GM12875 (cell line): ENCODE measurements at regions not wholly inside any gene's neighbourhood (a gene's known extent, or its start where the extent isn't known, plus 50 kb on each side); places are given as distances from the start of the nearest gene placed in this dataset.

Experiments used
- H3K4me3 ChIP-seq: one replicate; pipeline ENCODE4 v1.5.1; 2011; ENCODE audit warnings: low read depth, low read length, control low read depth
- TF ChIP-seq, protein P1 (sequence below): IDR thresholded peaks from 2 replicates; pipeline ENCODE4 v1.5.1; 2011; ENCODE audit warnings: low read depth, mild to moderate bottlenecking, control low read depth, inconsistent platforms, low read length, moderate library complexity, borderline replicate concordance; ENCODE audit not compliant: insufficient read depth

DNA sequence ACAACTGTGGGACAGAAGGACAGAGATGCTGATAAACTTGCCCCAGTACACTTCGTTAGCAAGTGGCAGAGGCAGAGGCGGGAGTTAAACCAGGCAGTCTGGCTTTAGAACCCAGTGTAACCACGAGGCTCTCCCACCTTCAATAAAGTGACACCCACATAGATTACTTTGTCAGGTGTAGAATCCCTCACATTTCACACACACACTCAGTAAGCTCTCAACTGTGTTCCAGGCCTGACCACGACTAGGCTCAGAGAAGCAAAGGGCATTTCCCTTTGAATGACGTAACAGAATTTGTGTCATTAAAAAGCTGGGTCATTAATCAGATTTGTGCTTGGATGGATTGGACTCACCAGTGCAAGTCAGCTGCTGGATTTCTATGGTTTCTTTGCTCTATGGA, 118.3 kb upstream of the RCN1 start:
- TF ChIP-seq, protein P1, sequence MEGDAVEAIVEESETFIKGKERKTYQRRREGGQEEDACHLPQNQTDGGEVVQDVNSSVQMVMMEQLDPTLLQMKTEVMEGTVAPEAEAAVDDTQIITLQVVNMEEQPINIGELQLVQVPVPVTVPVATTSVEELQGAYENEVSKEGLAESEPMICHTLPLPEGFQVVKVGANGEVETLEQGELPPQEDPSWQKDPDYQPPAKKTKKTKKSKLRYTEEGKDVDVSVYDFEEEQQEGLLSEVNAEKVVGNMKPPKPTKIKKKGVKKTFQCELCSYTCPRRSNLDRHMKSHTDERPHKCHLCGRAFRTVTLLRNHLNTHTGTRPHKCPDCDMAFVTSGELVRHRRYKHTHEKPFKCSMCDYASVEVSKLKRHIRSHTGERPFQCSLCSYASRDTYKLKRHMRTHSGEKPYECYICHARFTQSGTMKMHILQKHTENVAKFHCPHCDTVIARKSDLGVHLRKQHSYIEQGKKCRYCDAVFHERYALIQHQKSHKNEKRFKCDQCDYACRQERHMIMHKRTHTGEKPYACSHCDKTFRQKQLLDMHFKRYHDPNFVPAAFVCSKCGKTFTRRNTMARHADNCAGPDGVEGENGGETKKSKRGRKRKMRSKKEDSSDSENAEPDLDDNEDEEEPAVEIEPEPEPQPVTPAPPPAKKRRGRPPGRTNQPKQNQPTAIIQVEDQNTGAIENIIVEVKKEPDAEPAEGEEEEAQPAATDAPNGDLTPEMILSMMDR, result no peak

DNA sequence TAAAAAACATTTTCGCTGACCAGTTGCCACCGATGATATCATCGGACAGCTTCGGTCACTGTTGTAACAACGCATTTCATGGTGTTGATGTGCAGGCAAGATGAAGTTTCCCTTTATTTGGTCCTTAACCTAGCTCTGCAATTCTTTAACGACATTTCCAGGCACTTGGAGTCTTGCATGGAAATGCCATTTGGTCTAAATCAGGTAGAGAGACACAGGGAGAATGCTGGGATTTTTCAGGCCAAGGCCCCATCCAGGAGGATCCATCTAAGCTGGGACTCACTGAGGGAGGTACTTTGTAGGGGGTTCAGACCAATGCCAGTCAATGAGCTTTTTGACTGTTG, 121.5 kb upstream of the RCN1 start:
- H3K4me3 ChIP-seq, result no peak overlapping the region
- TF ChIP-seq, protein P1, result no peak

More for the DNA sequence above, 118.3 kb upstream of the RCN1 start:
- H3K4me3 ChIP-seq, result no peak overlapping the region

DNA sequence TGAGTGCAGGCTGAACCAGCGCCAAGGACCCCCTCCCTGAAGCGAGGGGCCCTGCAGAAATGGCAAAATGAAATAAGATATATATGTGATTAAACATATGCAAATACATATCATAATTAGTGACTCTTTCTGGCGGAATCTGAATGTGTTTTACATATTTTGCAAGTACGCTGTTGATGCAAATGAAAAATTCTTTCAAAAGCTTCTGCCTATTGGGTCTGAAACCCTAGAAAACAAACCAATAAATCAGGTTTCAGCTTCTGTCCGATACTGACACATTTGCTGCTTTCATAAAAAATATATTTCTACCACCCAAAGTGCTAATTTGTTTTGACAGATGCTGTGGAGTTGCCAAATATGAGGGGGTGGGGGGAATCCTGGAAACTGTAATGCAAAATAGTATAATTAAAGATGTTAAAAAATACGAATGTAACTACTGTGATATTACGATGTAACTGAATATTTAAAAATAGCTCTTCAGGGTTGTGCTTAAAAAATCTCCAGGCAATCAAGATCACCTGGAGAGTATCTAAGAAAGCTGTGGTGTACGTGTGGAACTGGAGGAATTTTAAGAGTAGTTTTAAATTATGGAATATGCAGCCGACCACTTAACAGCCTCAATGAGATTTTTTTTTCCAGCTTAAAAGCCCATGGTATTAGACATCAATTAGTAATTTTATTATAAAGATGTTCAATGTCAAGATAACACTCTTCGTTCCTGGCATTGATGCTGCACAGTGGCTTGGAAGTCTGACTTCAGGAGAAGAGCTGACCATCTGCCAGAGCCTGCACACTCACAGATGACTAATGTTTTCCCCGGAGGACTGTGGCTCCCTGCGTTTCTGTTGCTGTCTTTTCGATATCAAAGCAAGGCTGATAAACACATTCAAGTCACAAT, 122.2 kb upstream of the RCN1 start:
- TF ChIP-seq, protein P1, result no peak
- no peak overlapping the region for H3K4me3 ChIP-seq

DNA sequence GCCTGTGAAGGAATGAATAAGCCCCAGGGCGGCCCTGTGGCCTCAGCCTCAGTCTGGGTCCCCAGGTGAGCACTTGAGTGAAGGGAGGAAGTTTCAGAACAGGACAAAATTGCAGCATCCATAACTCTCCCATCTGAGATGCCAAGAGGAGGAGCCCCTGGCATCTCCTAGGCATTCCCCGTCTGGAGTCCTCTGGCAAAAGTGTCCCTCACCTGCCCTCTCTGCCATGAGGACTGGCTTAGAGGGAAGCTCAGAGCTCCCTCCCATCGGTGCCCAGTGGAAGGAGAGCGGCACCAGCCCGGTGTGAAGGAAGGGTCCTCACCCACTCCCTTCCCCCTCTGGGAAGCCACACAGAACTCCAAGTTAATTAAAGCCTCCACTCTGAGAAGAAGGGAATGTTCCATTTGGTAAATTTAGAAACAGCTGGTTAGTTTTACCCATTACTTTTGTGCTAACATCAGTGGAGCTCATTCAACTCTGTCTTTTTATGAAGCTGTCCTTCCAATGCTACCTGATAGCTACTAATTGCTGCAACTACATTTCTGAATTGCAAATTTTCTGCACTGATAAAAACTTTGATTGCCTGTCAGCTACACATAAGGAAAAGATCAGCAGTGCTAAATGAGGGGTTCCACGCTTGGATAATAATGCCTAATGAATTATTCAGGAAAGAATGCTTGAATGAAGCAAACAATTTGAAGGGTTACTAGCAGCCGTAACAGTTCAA, 123.3 kb upstream of the RCN1 start:
- TF ChIP-seq, protein P1, result no peak
- no peak overlapping the region for H3K4me3 ChIP-seq

DNA sequence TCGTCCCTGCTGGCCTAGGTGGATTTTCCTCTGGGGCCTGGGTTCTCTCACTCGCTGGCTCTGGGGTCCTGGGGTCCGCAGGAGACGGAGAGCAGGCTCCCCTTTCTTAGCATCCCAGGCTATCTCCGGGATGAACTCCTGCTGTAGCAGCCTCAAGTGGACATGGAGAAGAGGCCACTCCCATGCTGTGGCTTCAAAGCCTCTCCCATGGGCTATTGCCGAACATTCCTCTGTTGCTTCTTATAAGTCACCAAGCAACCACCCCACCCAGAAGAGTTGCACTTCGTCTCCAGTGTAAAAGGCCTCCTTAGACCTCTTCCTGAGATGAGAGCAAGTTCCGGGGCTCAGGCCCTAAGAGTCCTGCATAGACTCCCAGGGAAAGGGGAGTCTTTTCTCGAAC, 124.0 kb upstream of the RCN1 start:
- H3K4me3 ChIP-seq, result no peak overlapping the region
- TF ChIP-seq, protein P1, result no peak

DNA sequence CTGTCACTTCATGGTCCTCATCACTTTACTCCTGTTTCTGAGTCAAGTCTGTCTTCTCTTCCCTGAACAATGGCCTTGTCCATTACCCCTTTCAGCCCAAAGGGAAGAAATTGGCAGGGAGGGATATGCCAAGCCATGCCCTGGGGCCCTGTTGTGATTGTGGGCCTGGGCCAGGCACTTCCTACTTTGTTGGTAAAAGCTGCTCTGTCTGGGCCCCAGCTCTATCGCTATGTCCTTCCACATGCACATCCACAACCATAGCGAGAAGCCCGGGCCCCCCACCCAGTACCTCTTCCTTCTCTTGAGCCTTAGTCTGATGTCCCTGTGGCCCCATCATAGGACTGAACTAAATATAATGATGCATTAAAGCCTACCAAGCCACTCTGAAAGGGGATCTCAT, 126.7 kb upstream of the RCN1 start:
- H3K4me3 ChIP-seq, result no peak overlapping the region
- TF ChIP-seq, protein P1, result no peak
